GM23248 (cell line): ENCODE measurements at regions not wholly inside any gene's neighbourhood (a gene's known extent, or its start where the extent isn't known, plus 50 kb on each side); places are given as distances from the start of the nearest gene placed in this dataset.

Source experiments
- DNase-seq: peaks from one replicate; pipeline ENCODE4 v3.0.0-alpha.2; 2015
- H2AFZ ChIP-seq: fragments of 200-600 bp; sonication (generic); 2 replicates; pipeline ENCODE4 v1.6.1; 2016; ENCODE audit warnings: antibody characterized with exemption
- H3F3A ChIP-seq: fragments of 200-600 bp; sonication (generic); 2 replicates; pipeline ENCODE4 v1.6.1; 2016; ENCODE audit warnings: mild to moderate bottlenecking, antibody characterized with exemption, mixed run types; ENCODE audit not compliant: insufficient read depth
- H3K27ac ChIP-seq: fragments of 200-600 bp; sonication (generic); 2 replicates; pipeline ENCODE4 v1.5.1; 2016; ENCODE audit warnings: mild to moderate bottlenecking
- H3K27me3 ChIP-seq: fragments of 200-600 bp; sonication (generic); replicated peaks from 2 replicates; pipeline ENCODE4 v1.6.1; 2016; ENCODE audit warnings: mild to moderate bottlenecking; ENCODE audit not compliant: insufficient read depth
- H3K36me3 ChIP-seq: fragments of 200-600 bp; sonication (generic); 2 replicates; pipeline ENCODE4 v1.6.1; 2016; ENCODE audit warnings: low read depth, mild to moderate bottlenecking
- H3K4me1 ChIP-seq: fragments of 200-600 bp; sonication (generic); 2 replicates; pipeline ENCODE4 v1.6.1; 2016; ENCODE audit warnings: mild to moderate bottlenecking; ENCODE audit not compliant: insufficient read depth
- H3K4me2 ChIP-seq: fragments of 200-600 bp; sonication (generic); one replicate; pipeline ENCODE4 v1.6.1; 2016; ENCODE audit warnings: mild to moderate bottlenecking; ENCODE audit not compliant: unreplicated experiment
- H3K4me3 ChIP-seq: fragments of 200-600 bp; sonication (generic); 2 replicates; pipeline ENCODE4 v1.5.1; 2016; ENCODE audit warnings: mild to moderate bottlenecking
- H3K79me2 ChIP-seq: fragments of 200-600 bp; sonication (generic); 2 replicates; pipeline ENCODE4 v1.6.1; 2016; ENCODE audit warnings: mild to moderate bottlenecking; ENCODE audit not compliant: insufficient read depth
- H3K9ac ChIP-seq: fragments of 200-600 bp; sonication (generic); 2 replicates; pipeline ENCODE4 v1.6.1; 2016; ENCODE audit warnings: mild to moderate bottlenecking
- H3K9me2 ChIP-seq: fragments of 200-600 bp; sonication (generic); 2 replicates; pipeline ENCODE4 v1.6.1; 2016; ENCODE audit warnings: mixed run types, mild to moderate bottlenecking, moderate library complexity; ENCODE audit not compliant: insufficient read depth
- H3K9me3 ChIP-seq: fragments of 200-600 bp; sonication (generic); one replicate; pipeline ENCODE4 v1.6.1; 2017; ENCODE audit warnings: low read depth
- H4K20me1 ChIP-seq: fragments of 200-600 bp; sonication (generic); 2 replicates; pipeline ENCODE4 v1.6.0; 2016; ENCODE audit not compliant: insufficient read depth
- EZH2 ChIP-seq: fragments of 200-600 bp; sonication (generic); IDR thresholded peaks from 2 replicates; pipeline ENCODE4 v1.6.1; 2018; ENCODE audit warnings: antibody characterized with exemption, mild to moderate bottlenecking; ENCODE audit not compliant: insufficient read depth, poor library complexity, severe bottlenecking
- EZH2phosphoT487 ChIP-seq: fragments of 200-600 bp; sonication (generic); IDR thresholded peaks from 2 replicates; pipeline ENCODE4 v1.6.1; 2018; ENCODE audit warnings: antibody characterized with exemption, moderate library complexity, mild to moderate bottlenecking, low read depth; ENCODE audit not compliant: insufficient read depth
- WGBS, 2 experiments: methylation state at CpG; one replicate each; pipeline ENCODE4 v1.1.6; 2015 to 2017; ENCODE audit warnings: low lambda C conversion rate in 2 of 2, low coverage in 1 of 2; ENCODE audit errors: missing lambda C conversion rate in 2 of 2; 5-methylcytosine and 5-hydroxymethylcytosine counted together
- in situ Hi-C: fragments of 300-500 bp; cut with MboI; formaldehyde crosslinking; loops from 2 replicates; pipeline ENCODE4 v1.15.0; 2020

DNA sequence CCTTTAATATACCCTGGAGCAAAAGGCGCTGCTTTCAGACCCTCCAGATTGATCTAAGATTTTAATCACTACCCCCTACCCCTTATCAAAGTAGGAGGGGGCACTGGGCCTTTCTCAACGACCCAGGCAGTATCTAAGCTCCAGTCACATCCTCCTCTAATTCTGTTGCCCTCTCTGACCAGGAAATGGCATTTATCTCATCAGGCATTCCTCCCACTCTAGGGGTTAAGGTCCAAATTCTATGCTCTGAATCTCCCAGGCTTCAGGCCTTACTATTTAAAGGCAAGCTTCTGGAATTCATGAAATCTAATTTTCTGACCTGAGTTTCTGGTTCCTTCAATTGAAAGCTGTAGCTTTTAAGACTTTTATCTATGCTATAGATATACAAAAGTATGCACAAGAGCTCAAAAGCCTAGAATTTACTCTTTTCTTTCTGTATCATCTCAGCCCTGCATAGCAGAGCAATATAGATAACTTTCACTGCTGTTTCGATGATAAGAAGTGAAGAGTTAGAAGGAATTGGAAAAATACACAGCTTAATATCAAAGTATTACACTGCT lies 622.9 kb downstream of the RPS29 start:
- Histone ChIP-seq H3K9ac (no peak overlapping the region), H3K79me2 (no peaks in the 10 kb centered on the region), H3F3A (no peaks in the 10 kb centered on the region), H3K27me3 (no peaks in the 10 kb centered on the region), H3K4me1 (no peaks in the 10 kb centered on the region), H4K20me1 (no peaks in the 10 kb centered on the region), H3K4me3 (no peak overlapping the region), H3K9me2 (no peaks in the 10 kb centered on the region), H3K36me3 (no peaks in the 10 kb centered on the region), H3K9me3 (no peaks in the 10 kb centered on the region), H3K27ac (no peak overlapping the region), H2AFZ (no peak overlapping the region), H3K4me2 (no peak overlapping the region)
- DNase-seq, result no peak
- in situ Hi-C loops, result no loop called here
- WGBS, 2 experiments, result 15 to 17% methylated on average over 3 of the region's 3 CpGs
- TF ChIP-seq EZH2, result no peak
- TF ChIP-seq EZH2phosphoT487, result no peak

- Histone ChIP-seq H3K9me3 (no peaks in the 10 kb centered on the region), H3K36me3 (no peaks in the 10 kb centered on the region), H3K27ac (no peak overlapping the region), H3F3A (no peaks in the 10 kb centered on the region), H3K4me1 (no peaks in the 10 kb centered on the region), H3K27me3 (no peaks in the 10 kb centered on the region), H3K4me3 (no peak overlapping the region), H2AFZ (no peak overlapping the region), H3K9ac (no peak overlapping the region), H3K79me2 (no peaks in the 10 kb centered on the region), H3K4me2 (no peak overlapping the region), H4K20me1 (no peaks in the 10 kb centered on the region), H3K9me2 (no peaks in the 10 kb centered on the region)
- WGBS, 2 experiments, result 48 to 64% methylated on average over 5 of the region's 5 CpGs
- in situ Hi-C loops, result no loop called here
- TF ChIP-seq EZH2 (no peak), EZH2phosphoT487 (no peak)
- no peak for DNase-seq
These were observed 628.7 kb downstream of the RPS29 start for GRCh38 chr14:48957486-48957885.

GRCh38 chr14:48955857-48956256 lies 630.3 kb downstream of the RPS29 start:
- no peak overlapping the region for H2AFZ ChIP-seq
- no peaks in the 10 kb centered on the region for H4K20me1 ChIP-seq
- no peaks in the 10 kb centered on the region for H3K79me2 ChIP-seq
- no peak overlapping the region for H3K4me2 ChIP-seq
- in situ Hi-C loops, result no loop called here
- H3K27ac ChIP-seq, result no peak overlapping the region
- H3K27me3 ChIP-seq, result no peaks in the 10 kb centered on the region
- H3K9me2 ChIP-seq, result no peaks in the 10 kb centered on the region
- 33 to 48% methylated on average over 1 of the region's 1 CpG for WGBS, 2 experiments
- no peak overlapping the region for H3K9ac ChIP-seq
- H3K4me3 ChIP-seq, result no peak overlapping the region
- no peaks in the 10 kb centered on the region for H3K9me3 ChIP-seq
- DNase-seq, result no peak
- no peaks in the 10 kb centered on the region for H3K36me3 ChIP-seq
- TF ChIP-seq EZH2phosphoT487, result no peak
- no peaks in the 10 kb centered on the region for H3F3A ChIP-seq
- H3K4me1 ChIP-seq, result no peaks in the 10 kb centered on the region

DNA sequence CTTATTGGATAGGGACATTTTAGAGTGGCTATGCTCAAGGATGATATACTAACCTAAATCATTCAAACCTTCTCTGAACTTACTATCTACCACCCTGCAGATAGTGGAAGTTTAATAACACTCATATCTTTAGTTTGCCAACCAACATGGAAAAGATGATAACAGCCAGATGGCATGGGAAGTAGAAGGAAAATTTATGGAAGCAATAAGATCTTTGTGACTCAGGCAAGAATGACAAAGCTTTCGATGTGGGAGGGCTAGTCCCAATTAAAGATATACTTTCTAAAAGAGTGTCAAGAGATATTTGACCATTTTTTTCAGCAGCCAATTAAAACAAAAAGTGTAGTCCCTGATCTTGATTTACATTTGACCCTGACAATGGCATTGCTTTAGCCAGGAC lies 631.7 kb downstream of the RPS29 start:
- H3K27me3 ChIP-seq, result no peaks in the 10 kb centered on the region
- H3K79me2 ChIP-seq, result no peaks in the 10 kb centered on the region
- no peak overlapping the region for H2AFZ ChIP-seq
- no peak overlapping the region for H3K9ac ChIP-seq
- H3K9me3 ChIP-seq, result no peaks in the 10 kb centered on the region
- no peaks in the 10 kb centered on the region for H3K36me3 ChIP-seq
- 5% methylated on average over 1 of the region's 1 CpG for WGBS, 2 experiments
- DNase-seq, result no peak
- in situ Hi-C loops, result no loop called here
- no peak overlapping the region for H3K27ac ChIP-seq
- no peak for TF ChIP-seq EZH2phosphoT487
- TF ChIP-seq EZH2, result no peak
- no peaks in the 10 kb centered on the region for H4K20me1 ChIP-seq
- no peak overlapping the region for H3K4me3 ChIP-seq
- no peaks in the 10 kb centered on the region for H3K4me1 ChIP-seq
- no peaks in the 10 kb centered on the region for H3F3A ChIP-seq
- no peak overlapping the region for H3K4me2 ChIP-seq
- no peaks in the 10 kb centered on the region for H3K9me2 ChIP-seq

GRCh38 chr14:48944809-48945208 lies 641.4 kb downstream of the RPS29 start:
- Histone ChIP-seq H3K9ac (no peak overlapping the region), H4K20me1 (no peaks in the 10 kb centered on the region), H3K4me1 (no peaks in the 10 kb centered on the region), H3K4me2 (no peak overlapping the region), H2AFZ (no peak overlapping the region), H3F3A (no peaks in the 10 kb centered on the region), H3K79me2 (no peaks in the 10 kb centered on the region), H3K9me3 (no peaks in the 10 kb centered on the region), H3K4me3 (no peak overlapping the region), H3K27me3 (no peaks in the 10 kb centered on the region), H3K36me3 (no peaks in the 10 kb centered on the region), H3K27ac (no peak overlapping the region), H3K9me2 (no peaks in the 10 kb centered on the region)
- 8 to 22% methylated on average over 4 of the region's 4 CpGs for WGBS, 2 experiments
- DNase-seq, result no peak
- in situ Hi-C loops, result no loop called here
- TF ChIP-seq EZH2phosphoT487, result no peak
- no peak for TF ChIP-seq EZH2
